Urothelium cell line (cell line): ENCODE measurements at regions not wholly inside any gene's neighbourhood (a gene's known extent, or its start where the extent isn't known, plus 50 kb on each side); places are given as distances from the start of the nearest gene placed in this dataset.

Source experiments
- DNase-seq: peaks from one replicate; pipeline ENCODE4 v3.0.0; 2011; ENCODE audit warnings: low spot score, mixed read lengths
- FAIRE-seq: peaks from 2 replicates; lab custom pipeline; 2011; peaks lifted over from hg19 to GRCh38; lab: Jason Lieb, UNC

DNA sequence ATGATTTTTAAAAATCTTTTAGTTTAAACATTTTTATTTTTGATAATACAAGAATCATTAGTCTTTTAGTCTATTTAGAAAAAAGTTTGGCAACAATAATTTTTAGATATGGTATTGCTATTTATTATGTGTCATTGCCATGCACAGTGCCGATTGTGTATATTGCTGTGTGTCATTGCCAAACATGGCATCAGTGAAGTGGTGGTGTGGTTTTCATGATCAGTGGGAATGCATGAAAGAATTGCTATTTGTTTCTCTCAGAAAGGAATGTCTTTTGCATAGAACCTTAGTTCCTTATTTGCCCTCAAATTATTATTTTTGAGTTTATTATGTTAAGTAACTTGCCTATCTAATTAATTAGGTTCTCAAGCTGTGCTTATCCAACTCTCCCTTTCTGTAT lies 397.5 kb upstream of the PDE3A start:
- DNase-seq, result no peak
- FAIRE-seq, result no peak

DNA sequence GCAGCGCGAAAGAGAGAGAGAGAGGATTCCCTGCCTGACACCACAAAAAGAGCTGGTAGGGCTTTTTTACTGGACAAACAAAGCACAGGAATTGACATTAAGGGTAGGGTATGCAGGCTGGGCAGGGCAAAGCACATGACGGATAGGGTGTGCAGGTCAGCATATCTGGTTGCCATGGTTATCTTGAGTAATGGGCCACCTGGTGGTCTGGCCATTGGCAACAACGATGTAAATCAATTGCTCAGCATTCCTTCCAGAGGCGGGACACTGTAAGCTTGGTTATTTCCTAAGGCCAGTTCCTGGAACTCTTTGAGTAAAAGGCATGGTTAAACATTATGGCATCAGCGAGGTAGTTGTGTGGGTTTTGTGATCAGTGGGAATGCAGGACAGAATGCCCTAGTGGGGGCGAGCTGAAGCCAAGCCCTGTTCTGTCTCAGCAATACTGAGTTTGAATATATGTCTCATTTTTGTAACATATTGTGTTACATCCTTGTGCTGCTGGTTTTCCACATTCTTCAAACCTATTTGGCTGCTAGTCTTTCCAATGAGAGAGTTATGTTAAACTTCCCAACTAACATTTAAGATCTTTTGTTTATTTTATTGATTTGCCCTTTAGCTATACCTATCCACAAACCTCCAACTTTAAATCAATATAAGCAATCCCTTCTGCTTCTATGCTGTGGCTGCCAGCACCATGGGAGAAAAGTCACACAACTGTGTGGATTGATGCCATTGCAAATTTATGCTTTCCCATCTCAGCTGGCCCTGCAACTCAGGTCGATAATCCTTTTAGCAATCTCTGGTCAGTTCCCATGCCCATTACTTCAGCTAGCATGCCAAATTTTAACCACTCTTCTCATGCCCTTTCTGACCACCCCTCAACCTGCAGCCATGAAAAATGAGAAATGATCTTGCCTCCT lies 396.7 kb upstream of the PDE3A start:
- no peak for FAIRE-seq

DNA sequence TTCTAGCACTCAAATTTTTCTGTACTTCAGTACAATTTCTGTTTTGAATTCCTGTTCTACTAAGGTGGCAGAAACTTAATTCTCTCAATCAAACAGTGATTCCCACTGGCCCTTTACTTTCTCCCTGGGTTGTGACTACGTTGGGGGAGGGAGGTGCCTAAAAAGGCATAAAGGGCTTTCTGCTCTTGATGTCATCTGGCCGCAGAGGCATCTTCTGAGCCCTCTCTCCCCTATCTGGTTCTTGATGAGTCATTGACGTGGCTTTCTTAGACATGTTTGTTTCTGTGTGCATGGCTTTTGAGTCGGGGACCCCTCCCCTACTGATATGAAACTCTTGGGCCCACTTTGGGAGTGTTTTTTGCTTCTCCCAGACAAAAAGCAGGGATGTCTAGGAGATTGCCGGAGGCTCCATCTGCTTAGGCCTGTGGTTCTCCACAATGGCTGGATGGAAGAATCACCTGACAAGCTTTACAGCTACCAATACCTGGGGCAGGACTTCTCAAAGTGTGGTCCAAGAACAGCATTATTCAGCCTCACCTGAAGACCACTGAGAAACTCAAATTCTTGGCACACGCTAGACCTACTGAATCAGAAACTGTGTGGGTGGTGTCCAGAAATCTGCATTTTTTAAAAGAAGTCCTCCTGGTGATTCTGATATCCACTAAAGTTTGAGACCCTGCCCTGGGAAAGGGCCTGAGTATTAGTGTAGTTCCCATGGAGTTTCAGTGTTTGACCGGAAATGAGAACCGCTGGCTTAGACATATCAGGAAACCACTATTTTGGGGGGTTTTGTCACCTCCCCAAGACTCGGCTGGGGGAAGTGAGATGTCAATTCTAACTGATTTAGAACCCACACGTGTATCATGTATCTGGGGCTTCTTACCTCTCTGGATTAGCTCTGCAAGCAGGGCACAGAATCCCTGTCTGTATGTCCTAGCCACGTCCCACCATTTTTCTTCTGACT lies 395.7 kb upstream of the PDE3A start:
- DNase-seq (no peak), FAIRE-seq (no peak)

More for the DNA sequence above, 396.7 kb upstream of the PDE3A start:
- DNase-seq, result no peak

DNA sequence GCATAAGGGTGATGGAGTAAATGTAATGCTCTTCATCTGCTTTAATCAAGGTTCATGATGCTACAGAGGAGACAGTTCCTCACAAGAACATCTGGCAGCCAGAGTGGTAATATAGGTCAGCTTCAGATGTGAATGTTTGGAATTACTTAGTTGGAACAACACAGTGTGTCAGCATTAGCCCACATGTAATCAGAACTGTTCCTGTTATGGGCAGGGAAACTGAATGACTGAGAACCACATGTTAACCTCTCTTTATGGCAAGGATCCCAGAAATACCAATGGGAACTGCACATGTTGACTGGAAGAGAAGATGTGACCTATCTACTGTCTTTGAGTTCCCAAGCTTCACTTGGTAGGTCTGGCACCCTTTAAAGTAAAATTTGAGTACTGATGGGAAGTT lies 390.1 kb upstream of the PDE3A start:
- DNase-seq (no peak), FAIRE-seq (no peak)

DNA sequence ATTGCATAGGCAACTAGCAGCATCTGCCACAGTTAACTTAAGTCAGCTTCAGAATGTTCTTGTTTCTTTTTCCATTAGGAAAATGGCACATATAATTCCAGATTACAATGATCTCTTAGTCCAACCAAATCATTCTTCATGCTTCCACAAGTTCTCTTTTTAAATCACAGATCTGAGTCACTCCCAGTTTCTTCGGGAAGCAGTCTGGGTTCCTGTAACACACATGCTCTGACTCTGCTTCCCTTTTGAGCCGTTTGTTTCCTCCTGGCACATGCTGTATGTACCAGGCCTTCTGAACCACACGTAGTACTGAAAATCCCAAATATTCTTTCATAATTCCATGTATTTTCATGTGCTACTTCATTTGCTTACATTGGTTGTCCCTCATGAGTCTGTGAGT lies 388.8 kb upstream of the PDE3A start:
- FAIRE-seq (no peak), DNase-seq (no peak)

DNA sequence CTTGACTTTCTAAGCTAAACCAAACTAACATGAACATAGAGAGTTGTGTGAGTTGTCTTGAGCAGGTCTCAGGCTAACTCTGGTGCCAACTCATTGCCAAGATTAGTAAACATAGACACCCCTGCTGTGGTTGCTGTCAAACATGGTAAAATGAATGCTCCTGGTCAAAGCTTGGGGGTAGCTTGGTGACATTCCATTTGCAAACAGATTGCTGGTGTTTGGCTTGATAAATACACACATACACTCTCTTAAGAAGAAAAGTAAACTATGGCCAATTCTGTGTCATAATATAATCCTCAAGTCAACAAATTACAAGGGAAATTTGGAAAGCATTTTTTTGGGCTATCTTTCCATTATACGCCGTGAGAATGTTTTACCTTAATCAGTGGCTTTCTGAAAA lies 386.4 kb upstream of the PDE3A start:
- no peak for DNase-seq

DNA sequence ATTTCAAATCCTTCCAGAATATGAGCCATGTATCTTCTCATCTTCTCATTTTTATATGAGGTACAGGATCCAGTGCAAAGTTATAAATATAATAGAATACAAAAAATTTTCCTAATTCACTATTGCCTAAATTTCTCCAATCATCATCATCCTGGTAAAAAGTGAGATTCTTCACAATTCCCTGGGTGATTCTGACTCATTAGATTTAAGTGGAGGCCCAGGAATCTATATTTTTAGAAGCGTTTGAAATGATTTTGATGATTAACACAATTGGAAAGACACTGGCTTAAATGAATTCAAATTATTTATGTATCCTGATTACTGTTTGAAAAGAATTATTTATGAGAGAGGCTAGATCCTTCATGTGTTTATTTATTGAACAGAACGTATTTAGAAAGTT lies 380.3 kb upstream of the PDE3A start:
- DNase-seq, result no peak
- FAIRE-seq, result no peak

More for the DNA sequence above, 386.4 kb upstream of the PDE3A start:
- no peak for FAIRE-seq

DNA sequence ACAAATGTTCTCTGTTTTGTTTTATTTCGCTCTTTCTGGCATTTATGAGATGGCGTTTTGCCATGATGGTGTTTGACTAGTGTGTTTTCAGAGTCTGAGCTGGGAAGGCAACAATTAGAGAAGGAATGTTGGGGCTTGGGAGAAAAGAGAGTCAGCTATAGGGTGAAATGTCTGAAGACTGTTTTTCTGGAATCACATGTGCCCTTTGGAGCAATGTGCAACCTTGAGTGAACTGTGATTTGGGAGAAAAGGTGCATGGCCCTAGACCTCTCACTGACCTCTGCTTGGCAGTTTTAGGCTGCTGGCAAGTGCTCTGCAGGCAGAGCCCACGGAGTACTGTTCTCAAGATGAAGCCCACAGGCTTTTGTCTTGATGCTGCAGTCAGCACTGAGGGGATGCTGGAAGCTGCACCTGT lies 379.9 kb upstream of the PDE3A start:
- no peak for FAIRE-seq
- DNase-seq, result no peak

DNA sequence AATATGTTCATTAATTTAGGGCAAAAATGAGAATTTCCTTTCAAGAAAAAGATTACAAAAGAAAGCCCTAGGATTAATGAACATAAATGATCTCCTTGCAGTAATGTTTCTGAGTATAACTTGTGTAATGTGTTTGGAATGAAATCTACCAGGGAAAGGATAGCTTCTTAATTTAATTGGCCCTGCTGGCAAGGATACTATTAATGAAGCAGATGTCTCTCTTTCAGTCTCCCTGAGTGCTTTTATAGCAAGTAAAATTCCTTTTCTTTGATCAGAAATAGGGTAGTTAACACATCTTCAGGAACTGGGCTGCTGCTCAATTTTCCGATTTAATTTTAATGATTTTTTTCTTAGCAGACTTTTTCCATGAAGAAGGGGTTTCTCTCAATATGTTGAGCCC lies 379.4 kb upstream of the PDE3A start:
- DNase-seq (no peak), FAIRE-seq (no peak)

DNA sequence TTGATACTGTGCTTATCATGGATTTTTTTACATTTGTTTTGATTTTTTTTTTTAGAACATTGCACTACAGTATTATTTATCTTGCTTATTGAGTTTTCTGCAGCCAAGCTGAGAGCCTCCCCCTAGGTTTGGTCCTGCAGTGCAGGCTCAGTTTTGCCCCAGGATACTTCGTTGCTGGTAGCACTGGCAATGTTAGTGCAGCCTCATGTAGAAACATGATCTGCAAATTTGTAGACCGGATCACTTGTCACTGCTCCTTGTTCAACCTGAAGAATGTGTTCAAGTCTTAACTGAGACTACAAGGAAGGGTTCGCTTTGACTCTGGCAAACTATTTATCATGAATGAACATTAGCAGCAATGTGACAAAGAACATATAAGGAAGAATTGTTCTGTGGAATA lies 377.2 kb upstream of the PDE3A start:
- DNase-seq (no peak), FAIRE-seq (no peak)

DNA sequence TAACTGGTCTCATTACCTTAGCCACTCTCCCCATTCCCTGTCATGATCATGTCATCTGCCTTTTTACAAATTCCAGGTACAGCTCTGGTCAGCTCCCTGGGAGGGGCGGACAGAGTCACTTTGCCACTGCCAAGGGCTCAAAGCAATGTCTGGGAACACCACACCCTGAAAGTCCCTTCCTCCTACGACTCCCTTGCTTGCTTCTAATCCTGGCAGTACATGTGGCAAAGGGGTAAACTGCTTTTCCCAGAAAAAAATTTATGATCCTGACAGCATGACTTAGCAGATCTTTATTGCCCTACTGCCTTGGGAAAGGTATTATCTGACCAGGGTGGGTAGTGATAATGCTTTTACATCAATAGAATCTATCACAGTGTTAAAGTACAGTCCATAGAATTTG lies 376.0 kb upstream of the PDE3A start:
- FAIRE-seq (no peak), DNase-seq (no peak)

DNA sequence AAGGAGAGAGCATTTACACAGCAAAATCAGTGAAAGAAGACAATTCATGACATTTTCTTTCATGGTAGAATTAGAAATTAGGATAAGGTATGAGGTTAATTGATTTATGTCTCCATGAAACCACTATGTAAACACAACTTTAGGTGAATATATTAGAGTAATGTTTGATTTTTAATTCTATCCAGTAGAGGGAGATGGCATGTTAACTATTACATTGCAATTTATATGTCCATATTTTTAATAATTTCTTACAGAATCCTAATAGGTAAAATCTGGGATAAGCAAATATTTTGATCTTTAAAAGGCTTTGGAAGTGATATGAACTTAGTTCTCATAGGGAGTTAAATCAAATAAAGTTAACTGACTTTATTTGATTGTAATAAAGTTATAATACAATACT lies 373.4 kb upstream of the PDE3A start:
- FAIRE-seq, result no peak
- DNase-seq, result no peak

DNA sequence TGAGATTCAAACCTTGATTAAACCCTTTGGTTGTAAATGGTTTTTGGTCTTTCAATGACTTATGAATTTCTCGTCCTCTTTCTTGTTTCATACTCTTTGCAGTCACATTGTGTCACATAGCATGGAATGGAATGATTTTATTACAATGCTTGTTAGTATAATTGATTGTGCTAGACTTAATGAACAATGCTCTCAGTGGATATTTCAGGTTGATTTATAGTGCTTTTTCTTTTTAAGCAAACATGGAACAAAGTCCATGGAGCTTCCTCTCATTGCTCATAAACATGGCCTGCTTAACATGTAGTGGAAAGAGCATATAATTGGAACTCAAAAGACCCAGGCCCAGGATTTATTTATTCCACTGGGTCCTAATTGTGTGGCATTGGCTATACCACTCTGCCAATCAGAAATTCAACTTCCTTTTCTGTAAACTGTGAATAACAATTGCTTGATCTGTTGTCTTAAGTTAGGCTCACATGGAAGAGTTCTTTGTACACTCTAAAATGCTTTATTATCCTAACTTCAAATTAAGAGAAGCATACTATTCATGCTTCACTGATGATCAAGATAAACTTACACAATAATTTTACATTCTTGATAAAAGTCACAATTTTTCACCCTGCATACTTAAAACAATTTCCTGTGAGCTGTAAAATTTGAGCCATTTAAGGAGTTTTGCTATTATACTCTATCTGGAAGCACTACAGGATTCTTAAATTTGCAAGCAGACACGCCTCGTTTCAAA lies 370.5 kb upstream of the PDE3A start:
- FAIRE-seq (no peak), DNase-seq (no peak)

DNA sequence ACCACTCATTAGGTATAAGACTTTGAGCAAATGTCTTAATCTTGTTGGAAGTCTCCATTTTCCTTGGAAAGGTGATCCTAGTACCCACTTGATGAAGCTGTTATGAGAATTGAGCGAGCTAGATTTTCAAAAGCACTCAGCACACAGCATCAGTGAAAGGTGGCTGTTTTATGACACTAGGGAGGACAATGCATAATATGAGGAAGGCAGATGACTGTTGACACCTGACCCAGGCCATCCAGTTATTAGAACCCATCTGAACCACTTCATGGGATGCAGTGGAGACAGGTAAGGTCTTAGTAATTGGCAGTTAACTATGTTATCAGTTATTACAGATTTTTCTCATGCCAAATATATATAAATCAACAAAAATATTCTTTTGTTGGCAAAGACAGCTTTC lies 369.9 kb upstream of the PDE3A start:
- FAIRE-seq (no peak), DNase-seq (no peak)

DNA sequence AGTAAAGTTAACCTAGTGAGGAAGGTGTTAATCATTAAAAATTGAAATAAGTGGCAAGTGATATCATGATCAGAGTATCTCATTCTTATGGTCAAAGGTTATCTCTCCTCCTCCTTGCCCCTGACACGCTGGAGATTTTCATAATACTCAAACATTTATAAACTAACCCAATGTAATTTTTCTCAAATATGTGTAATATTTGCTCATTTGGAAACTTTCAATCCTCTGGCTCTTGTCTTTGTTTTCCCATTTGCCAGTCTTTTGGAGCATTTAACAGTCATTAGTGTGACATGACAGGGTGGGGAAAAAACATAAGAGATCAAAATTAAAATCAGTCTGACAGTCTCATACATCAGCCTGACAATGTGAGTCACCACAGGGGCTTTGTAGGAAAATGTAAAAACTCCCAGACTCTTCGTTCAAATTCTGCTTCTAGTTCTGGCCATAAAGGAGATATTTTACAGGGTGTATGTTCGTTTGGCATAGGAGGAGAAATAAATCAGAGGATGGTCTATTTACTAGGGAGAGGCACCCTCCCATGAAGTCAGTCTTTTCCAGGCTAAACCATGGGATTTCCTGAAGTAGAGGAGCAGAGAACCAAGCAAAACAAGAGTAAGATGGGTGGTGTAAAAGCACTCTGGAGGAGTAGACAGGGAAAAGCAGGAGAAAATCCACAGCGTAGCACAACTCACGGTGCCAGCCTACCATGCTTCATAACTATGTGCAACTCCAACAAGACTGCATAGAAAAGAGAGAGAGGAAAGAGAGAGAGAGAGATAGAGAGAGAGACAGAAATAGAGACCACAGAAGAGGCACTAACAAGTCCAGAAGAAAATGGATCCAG lies 369.2 kb upstream of the PDE3A start:
- DNase-seq, result no peak
- no peak for FAIRE-seq

DNA sequence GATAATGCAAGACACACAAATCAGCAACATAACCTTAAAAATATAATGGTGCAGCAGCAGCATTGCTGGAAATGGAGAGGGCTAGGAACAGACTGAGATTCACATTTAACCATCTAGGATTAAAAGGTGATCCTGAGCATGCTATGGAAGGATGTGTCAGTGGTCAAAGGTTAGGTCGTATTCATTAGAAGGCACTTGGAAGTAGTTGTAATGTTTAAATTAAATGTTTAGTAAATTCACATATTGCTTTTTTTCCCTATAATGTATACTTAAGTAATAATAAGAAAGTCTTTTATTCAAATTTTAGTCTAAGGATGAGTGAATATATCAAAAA lies 368.6 kb upstream of the PDE3A start:
- FAIRE-seq, result no peak
- no peak for DNase-seq

DNA sequence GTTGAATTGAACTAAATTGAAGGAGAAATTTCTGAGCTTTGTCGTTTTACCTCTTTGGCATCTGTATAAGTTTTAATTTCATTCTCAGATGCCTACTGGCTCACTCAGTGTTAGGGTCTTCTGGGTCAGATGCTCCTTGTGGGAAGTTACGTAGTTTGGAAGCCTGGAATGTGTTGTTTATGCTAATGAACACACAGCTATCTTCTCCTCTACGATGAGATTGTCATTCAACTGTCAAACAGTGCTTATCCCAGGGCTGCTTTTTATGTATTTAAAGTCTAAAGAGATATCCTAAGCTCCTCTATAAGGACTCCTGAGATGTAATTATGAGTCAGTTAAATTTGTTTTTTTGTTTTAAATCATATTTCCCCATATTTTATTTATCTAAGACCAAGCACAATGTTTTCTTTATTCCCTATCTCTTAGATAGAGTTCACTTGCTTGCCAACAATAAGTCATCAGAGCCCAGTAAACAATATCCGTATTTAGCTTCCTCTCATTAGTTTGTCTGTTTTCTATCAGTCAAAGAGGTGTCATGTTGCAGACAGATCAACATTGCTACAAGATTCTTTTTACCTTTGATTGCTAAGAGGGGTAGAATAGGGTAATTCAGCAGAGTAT lies 368.0 kb upstream of the PDE3A start:
- FAIRE-seq (no peak), DNase-seq (no peak)

DNA sequence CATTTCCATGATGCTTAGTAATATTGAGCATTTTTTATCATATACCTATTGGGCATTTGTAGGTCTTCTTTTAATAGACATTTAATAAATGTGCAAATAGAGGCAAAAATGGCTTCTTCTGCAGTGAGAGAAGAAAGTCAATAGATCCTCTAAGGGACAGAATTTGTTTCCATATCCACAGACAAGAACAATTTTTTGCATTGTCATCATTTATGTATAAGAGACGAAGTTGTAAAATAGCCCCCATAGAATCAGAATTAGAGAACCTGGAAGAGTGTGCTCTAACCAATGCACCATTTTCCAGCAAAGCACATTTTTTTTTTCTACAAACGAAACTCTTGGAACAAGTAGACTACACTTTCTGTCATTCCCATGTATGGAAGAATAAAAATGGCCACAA lies 365.1 kb upstream of the PDE3A start:
- FAIRE-seq, result no peak
- no peak for DNase-seq

DNA sequence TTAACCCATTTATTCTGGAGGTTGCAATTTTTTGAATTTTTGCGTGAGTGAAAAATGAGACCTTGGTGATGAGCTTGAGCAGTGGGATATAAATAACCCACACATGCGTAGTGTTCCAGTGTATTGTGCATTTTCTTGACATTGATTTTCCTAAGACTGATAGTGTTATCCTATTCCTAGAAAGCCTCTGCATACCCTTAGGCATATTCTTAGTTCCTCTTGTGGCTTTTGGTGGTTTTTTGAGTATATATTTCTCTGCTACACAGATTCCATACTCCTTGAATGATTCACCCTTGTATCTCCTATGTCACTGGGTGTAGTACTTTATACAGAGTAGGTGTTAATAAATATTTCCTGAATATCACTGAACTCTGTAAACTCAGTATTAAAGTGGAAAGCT lies 363.4 kb upstream of the PDE3A start:
- no peak for FAIRE-seq
- no peak for DNase-seq
